Naive thymus-derived CD4-positive, alpha-beta T cell (primary cell): ENCODE measurements at regions not wholly inside any gene's neighbourhood (a gene's known extent, or its start where the extent isn't known, plus 50 kb on each side); places are given as distances from the start of the nearest gene placed in this dataset.

Experiments
- ATAC-seq: fragments of 150-1000 bp; cut with Tn5 transposase; 2 replicates; pipeline ENCODE4 v1.10.0; 2021; ENCODE audit warnings: mild to moderate bottlenecking, moderate library complexity
- CTCF ChIA-PET: fragments of 350-600 bp; sonication (Branson Sonifier 250); formaldehyde crosslinking; loops from one replicate; lab custom pipeline; 2021; ENCODE audit warnings: antibody characterized with exemption; lab: Charles Lee
- POLR2A ChIA-PET: fragments of 350-600 bp; sonication (Branson Sonifier 250); formaldehyde crosslinking; loops from one replicate; lab custom pipeline; 2021; ENCODE audit warnings: antibody characterized with exemption, inconsistent platforms; lab: Charles Lee
- DNase-seq, 9 donors: peaks; one replicate each; pipeline versions ENCODE4 v3.0.0 to v3.0.0-alpha.2; 2020 to 2022; ENCODE audit warnings: mixed read lengths in 1 of 9
- H3K27ac ChIP-seq: one replicate; pipeline ENCODE4 v1.7.0; 2013; ENCODE audit warnings: mild to moderate bottlenecking, low read depth, low read length, moderate library complexity
- H3K27me3 ChIP-seq, 2 donors: one replicate each; pipeline ENCODE4 v1.7.0; 2013; ENCODE audit warnings: low read length in 2 of 2, mild to moderate bottlenecking in 2 of 2, moderate library complexity in 2 of 2; ENCODE audit not compliant: control insufficient read depth in 2 of 2, insufficient read depth in 2 of 2
- H3K36me3 ChIP-seq, 3 experiments: 1 replicate in 2 of 3; 2 replicates in 1 of 3; pipeline ENCODE4 v1.7.0; 2013; ENCODE audit warnings: low read length in 3 of 3, mild to moderate bottlenecking in 3 of 3, moderate library complexity in 1 of 3; ENCODE audit not compliant: insufficient read depth in 3 of 3, control insufficient read depth in 2 of 3
- H3K4me1 ChIP-seq, 2 donors: one replicate each; pipeline ENCODE4 v1.7.0; 2013; ENCODE audit warnings: low read length in 2 of 2, mild to moderate bottlenecking in 2 of 2, moderate library complexity in 1 of 2; ENCODE audit not compliant: control insufficient read depth in 2 of 2, insufficient read depth in 2 of 2
- H3K4me3 ChIP-seq: 2 replicates; pipeline ENCODE4 v1.7.0; 2013; ENCODE audit warnings: mild to moderate bottlenecking, low read length
- H3K9me3 ChIP-seq, 3 experiments: 1 replicate in 2 of 3; 2 replicates in 1 of 3; pipeline ENCODE4 v1.7.0; 2013; ENCODE audit warnings: low read length in 3 of 3; ENCODE audit not compliant: control insufficient read depth in 2 of 3
- H3K27ac Mint-ChIP-seq, 9 donors: one replicate each; pipeline ENCODE4 v1.8.0; 2020 to 2022; ENCODE audit warnings: mixed read lengths in 9 of 9, mild to moderate bottlenecking in 8 of 9, moderate library complexity in 5 of 9, inconsistent platforms in 2 of 9
- H3K27me3 Mint-ChIP-seq, 5 donors: one replicate each; pipeline ENCODE4 v1.8.0; 2021 to 2022; ENCODE audit warnings: mixed read lengths in 5 of 5, mild to moderate bottlenecking in 1 of 5
- H3K36me3 Mint-ChIP-seq, 5 donors: one replicate each; pipeline ENCODE4 v1.8.0; 2020 to 2022; ENCODE audit warnings: mixed read lengths in 5 of 5, mild to moderate bottlenecking in 3 of 5, inconsistent platforms in 1 of 5
- H3K4me1 Mint-ChIP-seq, 7 donors: one replicate each; pipeline ENCODE4 v1.8.0; 2020 to 2022; ENCODE audit warnings: mixed read lengths in 7 of 7, mild to moderate bottlenecking in 3 of 7, inconsistent platforms in 1 of 7
- H3K4me3 Mint-ChIP-seq, 10 donors: one replicate each; pipeline ENCODE4 v1.8.0; 2020 to 2022; ENCODE audit warnings: mild to moderate bottlenecking in 10 of 10, mixed read lengths in 10 of 10, moderate library complexity in 6 of 10, inconsistent platforms in 2 of 10
- H3K9me3 Mint-ChIP-seq, 11 donors: one replicate each; pipeline ENCODE4 v1.8.0; 2020 to 2022; ENCODE audit warnings: mixed read lengths in 11 of 11, mild to moderate bottlenecking in 4 of 11, inconsistent platforms in 1 of 11, moderate library complexity in 1 of 11
- intact Hi-C, 2 donors: fragments of 100-400 bp; cut with micrococcal nuclease; formaldehyde crosslinking; loops; one replicate each; pipeline ENCODE4 v1.15.1; 2023

DNA sequence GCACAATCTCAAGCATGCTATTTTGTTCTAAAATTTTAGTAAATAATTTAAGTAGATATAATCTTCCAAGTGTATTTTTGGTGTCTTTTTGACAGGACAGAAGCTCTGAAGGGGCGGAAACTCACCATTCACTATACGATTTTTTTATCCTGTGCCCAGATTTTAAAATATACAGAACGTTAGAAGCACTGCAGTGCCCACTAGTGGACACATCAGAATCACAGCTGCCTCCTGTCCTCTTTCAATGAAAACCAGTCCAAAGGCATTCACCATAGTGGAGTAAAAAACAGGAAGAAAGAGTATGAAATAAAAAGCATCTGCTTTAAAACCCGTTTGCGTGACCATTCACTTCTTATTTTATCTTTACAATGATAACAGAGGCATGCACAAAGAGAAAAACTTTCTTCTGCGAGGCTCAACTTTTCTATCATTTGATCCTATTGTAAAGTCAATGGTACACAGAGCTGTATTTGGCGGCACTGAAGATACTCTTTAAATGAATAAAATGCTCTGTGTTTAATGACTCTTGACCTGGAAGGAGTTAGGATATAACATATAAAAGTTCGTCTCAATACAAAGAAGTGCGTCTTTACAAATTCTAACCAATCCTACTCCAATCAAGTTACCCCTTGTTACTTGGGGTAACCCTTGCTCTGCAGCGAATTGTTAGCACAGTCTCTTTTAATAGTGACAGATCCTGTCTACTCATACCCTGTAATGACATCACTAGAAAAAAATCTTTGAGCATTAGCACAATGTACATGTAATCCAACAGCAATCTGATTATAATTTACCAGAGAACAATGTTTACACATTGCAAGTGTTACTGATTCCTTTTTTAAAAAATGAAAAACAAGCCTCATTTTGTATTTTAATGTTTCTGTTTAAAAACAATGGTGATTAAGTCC is 339.8 kb upstream of the PSMD7 start:
- H3K4me3 Mint-ChIP-seq, result no peak overlapping the region
- Histone ChIP-seq H3K27ac (no peak overlapping the region), H3K27me3 (no peaks in the 10 kb centered on the region), H3K4me3 (no peak overlapping the region), H3K4me1 (no peaks in the 10 kb centered on the region), H3K36me3 (no peaks in the 10 kb centered on the region), H3K9me3 (no peaks in the 10 kb centered on the region)
- intact Hi-C loops, result loop anchor here (5.0 to 10.0 kb wide), 3 partner anchors 1125 to 1715 kb away; no protein-coding TSS in a partner anchor
- H3K27ac Mint-ChIP-seq, result no peak overlapping the region
- peak; percentile 44 for ATAC-seq
- peaks cover 0 to 20% (median 3%) of the 10 kb centered on the region in 5 donors for H3K27me3 Mint-ChIP-seq
- no peaks in the 10 kb centered on the region for H3K36me3 Mint-ChIP-seq
- H3K4me1 Mint-ChIP-seq, result no peaks in the 10 kb centered on the region
- DNase-seq, result peak in 6 of 9 donors; percentile 1 to 25 (median 10)
- ChIA-PET POLR2A (no interaction called here), CTCF (interaction anchor here (1.1 kb wide), 1 partner anchor 1832 kb away, joined by 3 read pairs; no protein-coding TSS in a partner anchor)
- peaks cover 0 to 4% (median 0%) of the 10 kb centered on the region in 11 donors for H3K9me3 Mint-ChIP-seq

DNA sequence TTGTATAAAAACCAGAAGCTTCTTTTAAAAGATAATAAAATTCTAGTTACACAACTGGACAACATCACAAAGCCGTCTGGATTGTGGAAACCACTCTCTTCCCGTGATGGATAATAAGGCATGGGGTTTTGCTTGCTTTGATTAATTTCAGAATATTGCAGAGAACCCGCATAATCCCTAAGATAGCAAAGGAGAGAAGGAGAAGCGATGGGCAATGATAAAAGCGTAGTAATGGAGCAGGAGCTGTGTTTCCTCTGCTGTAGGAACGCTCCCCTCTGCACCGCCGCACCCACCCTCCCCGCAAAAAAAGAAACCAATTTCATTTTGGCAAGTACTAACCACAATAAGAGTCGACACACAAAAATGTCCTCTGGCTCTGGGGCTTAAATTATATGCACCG is 340.9 kb upstream of the PSMD7 start:
- CTCF ChIA-PET, result no interaction called here
- Mint-ChIP-seq H3K4me1 (no peaks in the 10 kb centered on the region), H3K27ac (no peak overlapping the region), H3K9me3 (peaks cover 0 to 4% (median 0%) of the 10 kb centered on the region in 11 donors), H3K27me3 (peaks cover 0 to 20% (median 3%) of the 10 kb centered on the region in 5 donors), H3K36me3 (no peaks in the 10 kb centered on the region), H3K4me3 (no peak overlapping the region)
- Histone ChIP-seq H3K4me3 (no peak overlapping the region), H3K4me1 (no peaks in the 10 kb centered on the region), H3K36me3 (no peaks in the 10 kb centered on the region), H3K9me3 (no peaks in the 10 kb centered on the region), H3K27me3 (no peaks in the 10 kb centered on the region), H3K27ac (no peak overlapping the region)
- intact Hi-C loops, result loop anchor here (5.0 to 10.0 kb wide), 3 partner anchors 1123 to 1713 kb away; no protein-coding TSS in a partner anchor
- ATAC-seq (no peak), DNase-seq (no peak)
- POLR2A ChIA-PET, result no interaction called here

DNA sequence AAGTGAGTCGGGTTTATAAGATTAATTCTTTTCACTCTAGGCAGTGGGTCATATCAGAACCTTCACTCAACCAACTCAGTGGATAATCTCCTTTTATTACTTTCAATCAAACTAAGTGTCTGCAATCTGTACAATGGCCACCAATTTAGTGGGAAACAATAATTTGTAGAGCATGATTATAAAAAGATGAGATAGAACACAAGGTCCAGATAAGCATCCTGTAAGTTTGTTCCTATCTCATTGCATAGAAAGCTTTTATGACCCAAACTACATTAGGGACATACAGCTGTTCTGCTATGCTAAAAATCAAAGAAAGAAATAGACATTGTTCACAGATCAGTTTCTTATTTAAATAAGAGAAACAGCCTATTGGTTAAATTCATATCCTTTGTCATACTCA is 341.4 kb upstream of the PSMD7 start:
- no peaks in the 10 kb centered on the region for H3K36me3 ChIP-seq
- H3K27ac ChIP-seq, result no peak overlapping the region
- no peak overlapping the region for H3K27ac Mint-ChIP-seq
- DNase-seq, result no peak
- H3K4me1 ChIP-seq, result no peaks in the 10 kb centered on the region
- H3K4me1 Mint-ChIP-seq, result no peaks in the 10 kb centered on the region
- no peaks in the 10 kb centered on the region for H3K9me3 ChIP-seq
- no peak overlapping the region for H3K4me3 Mint-ChIP-seq
- intact Hi-C loops, result loop anchor here (5.0 to 10.0 kb wide), 3 partner anchors 1123 to 1713 kb away; no protein-coding TSS in a partner anchor
- POLR2A ChIA-PET, result no interaction called here
- H3K27me3 ChIP-seq, result no peaks in the 10 kb centered on the region
- peaks cover 0 to 4% (median 0%) of the 10 kb centered on the region in 11 donors for H3K9me3 Mint-ChIP-seq
- no peak for ATAC-seq
- H3K27me3 Mint-ChIP-seq, result peaks cover 0 to 20% (median 3%) of the 10 kb centered on the region in 5 donors
- H3K36me3 Mint-ChIP-seq, result no peaks in the 10 kb centered on the region
- CTCF ChIA-PET, result no interaction called here
- H3K4me3 ChIP-seq, result no peak overlapping the region

DNA sequence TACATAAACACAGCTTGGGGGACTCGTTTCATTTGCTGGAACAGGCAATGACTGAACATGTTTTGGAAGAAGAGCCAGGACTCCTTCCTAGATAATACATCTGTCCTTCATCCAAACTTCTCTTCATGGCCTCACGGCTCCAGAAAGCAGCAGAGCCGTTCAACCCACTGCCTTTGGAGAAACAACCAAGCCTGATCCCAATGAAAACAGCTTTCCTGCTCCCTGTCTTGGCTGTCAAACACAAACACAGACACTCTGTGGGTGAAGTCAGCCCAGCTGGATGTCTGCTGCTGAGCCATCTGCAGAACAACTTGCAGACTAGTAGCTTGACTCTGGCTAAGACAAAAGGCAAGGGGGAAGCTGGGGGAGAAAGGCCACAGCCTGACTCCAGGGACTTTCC is 345.1 kb upstream of the PSMD7 start:
- intact Hi-C loops, result loop anchor here in 1 of 2 donors (10.0 kb wide), 1 partner anchor 1547 kb away; no protein-coding TSS in a partner anchor
- Histone ChIP-seq H3K36me3 (no peaks in the 10 kb centered on the region), H3K4me3 (no peak overlapping the region), H3K27ac (no peak overlapping the region), H3K4me1 (no peaks in the 10 kb centered on the region), H3K27me3 (no peaks in the 10 kb centered on the region), H3K9me3 (no peaks in the 10 kb centered on the region)
- ATAC-seq, result no peak
- Mint-ChIP-seq H3K9me3 (no peaks in the 10 kb centered on the region), H3K27me3 (peaks cover 0 to 9% (median 0%) of the 10 kb centered on the region in 5 donors), H3K27ac (no peak overlapping the region), H3K36me3 (no peaks in the 10 kb centered on the region), H3K4me1 (no peaks in the 10 kb centered on the region), H3K4me3 (no peak overlapping the region)
- CTCF ChIA-PET, result no interaction called here
- DNase-seq, result no peak
- POLR2A ChIA-PET, result no interaction called here

DNA sequence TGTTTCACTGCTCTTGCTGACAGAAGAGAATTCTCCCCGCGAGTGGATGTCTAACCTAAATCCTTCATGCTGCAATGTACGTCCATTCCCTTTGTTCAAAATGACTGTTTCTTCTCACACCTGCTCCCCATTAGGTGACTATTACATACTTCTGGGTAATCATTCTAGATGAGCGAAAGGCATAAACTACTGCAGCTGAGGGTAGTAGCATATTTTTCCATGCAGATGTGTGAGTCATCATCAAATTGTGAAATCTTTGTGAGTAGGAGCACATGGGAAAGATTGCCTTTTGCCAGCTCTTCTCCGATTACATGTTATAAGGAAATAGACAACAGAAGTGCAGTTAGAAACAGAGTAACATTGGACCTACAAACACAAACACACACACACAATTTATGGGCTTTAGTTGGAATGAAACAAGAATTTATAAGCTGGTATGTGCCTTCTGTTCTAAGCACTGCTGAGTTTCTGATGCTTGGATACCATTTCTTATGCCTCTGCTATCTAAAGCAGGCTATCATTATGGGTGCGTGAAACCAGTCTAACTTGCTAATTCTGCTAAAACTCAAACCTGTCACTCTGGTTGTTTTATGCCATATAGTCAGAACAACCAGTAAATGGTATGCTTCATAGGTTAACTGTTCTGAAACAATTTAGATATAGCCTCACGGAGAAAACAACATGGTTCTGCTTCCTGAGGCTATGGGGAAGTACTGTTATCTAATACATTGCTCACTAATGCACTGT is 346.9 kb upstream of the PSMD7 start:
- no peaks in the 10 kb centered on the region for H3K36me3 Mint-ChIP-seq
- no peaks in the 10 kb centered on the region for H3K4me1 ChIP-seq
- H3K27me3 Mint-ChIP-seq, result peaks cover 0 to 9% (median 0%) of the 10 kb centered on the region in 5 donors
- ChIA-PET POLR2A (no interaction called here), CTCF (no interaction called here)
- H3K27ac Mint-ChIP-seq, result no peak overlapping the region
- H3K36me3 ChIP-seq, result no peaks in the 10 kb centered on the region
- H3K4me3 Mint-ChIP-seq, result no peak overlapping the region
- ATAC-seq (no peak), DNase-seq (no peak)
- no peaks in the 10 kb centered on the region for H3K27me3 ChIP-seq
- no peak overlapping the region for H3K27ac ChIP-seq
- no peaks in the 10 kb centered on the region for H3K9me3 ChIP-seq
- no peaks in the 10 kb centered on the region for H3K4me1 Mint-ChIP-seq
- no peak overlapping the region for H3K4me3 ChIP-seq
- H3K9me3 Mint-ChIP-seq, result no peaks in the 10 kb centered on the region
- intact Hi-C loops, result loop anchor here in 1 of 2 donors (10.0 kb wide), 1 partner anchor 1545 kb away; no protein-coding TSS in a partner anchor

DNA sequence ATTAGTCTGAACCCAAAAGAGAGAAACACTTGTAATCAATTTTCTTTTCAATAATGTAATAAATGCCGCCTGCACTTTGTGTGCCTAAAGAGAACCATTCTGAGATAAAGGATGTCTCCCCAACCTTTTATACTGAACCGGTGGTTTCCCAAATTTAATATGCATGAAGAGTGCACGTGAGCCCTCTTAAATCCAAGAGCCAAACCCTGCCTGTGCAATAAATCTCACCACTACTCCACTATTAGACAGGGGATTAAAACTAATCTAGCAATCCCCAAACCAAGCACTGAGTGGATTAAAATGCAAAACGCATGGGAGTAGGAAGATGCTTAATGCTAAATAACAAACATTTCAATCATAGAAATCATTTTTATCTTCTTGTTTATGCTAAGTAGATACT is 351.0 kb upstream of the PSMD7 start:
- Mint-ChIP-seq H3K9me3 (peaks cover 0 to 2% (median 0%) of the 10 kb centered on the region in 11 donors), H3K36me3 (no peaks in the 10 kb centered on the region), H3K4me3 (no peak overlapping the region), H3K27me3 (peaks cover 0 to 5% (median 0%) of the 10 kb centered on the region in 5 donors), H3K4me1 (no peaks in the 10 kb centered on the region), H3K27ac (no peak overlapping the region)
- no peak overlapping the region for H3K27ac ChIP-seq
- H3K36me3 ChIP-seq, result no peaks in the 10 kb centered on the region
- no peaks in the 10 kb centered on the region for H3K9me3 ChIP-seq
- no peaks in the 10 kb centered on the region for H3K4me1 ChIP-seq
- H3K4me3 ChIP-seq, result no peak overlapping the region
- intact Hi-C loops, result no loop called here
- H3K27me3 ChIP-seq, result no peaks in the 10 kb centered on the region
- POLR2A ChIA-PET, result no interaction called here
- CTCF ChIA-PET, result no interaction called here
- ATAC-seq (no peak), DNase-seq (no peak)
